Astrocyte of the cerebellum (primary cell): ENCODE measurements at regions not wholly inside any gene's neighbourhood (a gene's known extent, or its start where the extent isn't known, plus 50 kb on each side); places are given as distances from the start of the nearest gene placed in this dataset.

Source experiments
- DNase-seq: peaks from one replicate; pipeline ENCODE4 v3.0.0-alpha.2; 2011; ENCODE audit warnings: low read depth
- H3K4me3 ChIP-seq: 2 replicates; pipeline ENCODE4 v1.5.1; 2011; ENCODE audit warnings: mild to moderate bottlenecking, low read depth, low read length, moderate library complexity
- in situ Hi-C: cut with HindIII; loops from 2 replicates; pipeline ENCODE4 v1.10.0; 2017; ENCODE audit warnings: low sequenced_read_pairs
- TF ChIP-seq, protein P1 (sequence below): IDR thresholded peaks from 2 replicates; pipeline ENCODE4 v1.5.1; 2012; ENCODE audit warnings: low read length, low read depth, moderate library complexity, mild to moderate bottlenecking; ENCODE audit errors: missing control alignments

DNA sequence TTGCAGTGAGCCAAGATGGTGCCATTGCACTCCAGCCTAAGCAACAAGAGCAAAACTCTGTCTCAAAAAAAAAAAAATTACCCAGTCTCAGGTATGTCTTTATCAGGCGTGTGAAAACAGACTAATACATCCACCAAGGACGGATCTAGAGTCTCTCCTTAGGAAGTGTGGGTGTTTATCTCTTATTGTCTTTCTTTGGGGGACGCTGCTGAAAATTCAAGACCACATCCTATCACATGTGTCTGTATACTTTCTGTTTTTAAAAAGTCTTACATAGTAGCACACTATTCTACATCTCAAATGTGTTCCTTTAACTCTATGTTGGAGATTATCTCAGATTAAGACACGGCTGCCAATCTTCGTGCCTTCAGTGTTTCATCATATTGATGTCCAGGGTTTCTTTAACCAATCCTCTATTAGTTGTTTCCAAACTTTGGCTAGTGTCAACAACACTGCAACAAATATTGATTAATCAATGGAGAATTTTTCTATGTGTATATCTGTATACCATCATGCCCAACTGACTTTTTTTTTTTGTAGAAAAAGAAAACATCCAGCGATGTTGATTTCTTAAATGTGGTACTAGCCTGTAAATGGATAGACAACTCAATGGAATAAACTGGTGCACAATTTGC, 92.3 kb upstream of the KDM7A start:
- H3K4me3 ChIP-seq, result no peak overlapping the region
- DNase-seq, result no peak
- TF ChIP-seq, protein P1, sequence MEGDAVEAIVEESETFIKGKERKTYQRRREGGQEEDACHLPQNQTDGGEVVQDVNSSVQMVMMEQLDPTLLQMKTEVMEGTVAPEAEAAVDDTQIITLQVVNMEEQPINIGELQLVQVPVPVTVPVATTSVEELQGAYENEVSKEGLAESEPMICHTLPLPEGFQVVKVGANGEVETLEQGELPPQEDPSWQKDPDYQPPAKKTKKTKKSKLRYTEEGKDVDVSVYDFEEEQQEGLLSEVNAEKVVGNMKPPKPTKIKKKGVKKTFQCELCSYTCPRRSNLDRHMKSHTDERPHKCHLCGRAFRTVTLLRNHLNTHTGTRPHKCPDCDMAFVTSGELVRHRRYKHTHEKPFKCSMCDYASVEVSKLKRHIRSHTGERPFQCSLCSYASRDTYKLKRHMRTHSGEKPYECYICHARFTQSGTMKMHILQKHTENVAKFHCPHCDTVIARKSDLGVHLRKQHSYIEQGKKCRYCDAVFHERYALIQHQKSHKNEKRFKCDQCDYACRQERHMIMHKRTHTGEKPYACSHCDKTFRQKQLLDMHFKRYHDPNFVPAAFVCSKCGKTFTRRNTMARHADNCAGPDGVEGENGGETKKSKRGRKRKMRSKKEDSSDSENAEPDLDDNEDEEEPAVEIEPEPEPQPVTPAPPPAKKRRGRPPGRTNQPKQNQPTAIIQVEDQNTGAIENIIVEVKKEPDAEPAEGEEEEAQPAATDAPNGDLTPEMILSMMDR, result no peak
- in situ Hi-C loops, result no loop called here

DNA sequence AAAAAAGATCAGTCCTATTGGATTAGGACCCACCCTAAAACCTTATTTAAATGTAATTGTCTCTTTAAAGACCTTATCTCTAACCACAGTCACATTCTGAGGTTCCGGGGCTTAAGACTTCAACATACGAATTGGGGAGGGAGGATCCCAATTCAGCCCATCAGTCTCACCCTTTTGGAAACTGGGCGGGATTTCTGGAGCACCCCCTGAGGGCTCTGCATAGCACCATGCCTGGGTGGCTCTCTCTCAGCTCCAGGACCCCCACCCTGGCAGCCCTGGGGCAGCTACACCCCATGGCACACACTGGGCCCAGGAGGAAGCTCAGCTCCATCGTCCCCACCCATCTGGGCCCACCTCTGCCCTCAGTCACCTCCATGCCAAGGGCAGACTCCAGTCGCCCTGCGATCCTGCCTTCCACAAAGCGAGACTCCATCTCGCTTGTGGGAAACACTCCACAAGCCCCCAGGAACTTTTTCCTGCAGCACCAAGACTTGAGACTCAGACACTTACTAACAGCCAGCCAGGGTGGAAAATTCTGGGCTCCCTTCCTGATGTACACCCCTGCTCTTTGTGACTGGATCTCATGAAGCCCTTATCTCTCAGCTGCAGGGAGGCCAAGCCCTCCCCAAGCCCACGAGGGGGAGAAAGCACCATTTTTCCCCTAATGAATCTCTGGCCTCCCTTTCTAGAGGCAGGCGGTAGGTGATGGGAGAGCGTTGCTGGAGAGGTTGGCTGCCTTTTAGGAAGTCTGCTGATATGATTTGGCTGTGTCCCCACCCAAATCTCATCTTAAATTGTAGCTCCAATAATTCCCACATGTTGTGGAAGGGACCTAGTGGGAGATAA, 90.8 kb upstream of the KDM7A start:
- no peak overlapping the region for H3K4me3 ChIP-seq
- TF ChIP-seq, protein P1, result no peak
- in situ Hi-C loops, result no loop called here
- DNase-seq, result no peak

DNA sequence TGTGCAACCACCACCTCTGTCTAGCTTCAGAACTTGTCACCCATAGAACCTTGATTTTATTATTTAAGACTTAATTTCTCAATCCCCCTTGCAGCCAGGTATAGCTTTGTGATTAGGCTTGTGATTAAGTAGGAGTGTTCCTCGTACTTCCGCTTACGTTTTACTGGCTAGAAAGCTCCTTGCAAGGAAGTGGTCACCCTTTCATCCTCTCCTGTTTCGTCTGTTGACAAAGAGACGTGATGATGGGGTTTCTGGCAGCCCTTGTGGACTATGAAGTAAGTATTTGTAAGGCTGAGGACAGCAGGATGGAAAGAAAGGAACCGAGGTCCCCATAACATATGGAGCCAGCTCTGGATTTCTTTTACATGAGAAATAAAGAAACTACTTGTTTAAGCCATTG, 86.5 kb upstream of the KDM7A start:
- no peak for DNase-seq
- no peak overlapping the region for H3K4me3 ChIP-seq
- TF ChIP-seq, protein P1, result no peak
- in situ Hi-C loops, result no loop called here

DNA sequence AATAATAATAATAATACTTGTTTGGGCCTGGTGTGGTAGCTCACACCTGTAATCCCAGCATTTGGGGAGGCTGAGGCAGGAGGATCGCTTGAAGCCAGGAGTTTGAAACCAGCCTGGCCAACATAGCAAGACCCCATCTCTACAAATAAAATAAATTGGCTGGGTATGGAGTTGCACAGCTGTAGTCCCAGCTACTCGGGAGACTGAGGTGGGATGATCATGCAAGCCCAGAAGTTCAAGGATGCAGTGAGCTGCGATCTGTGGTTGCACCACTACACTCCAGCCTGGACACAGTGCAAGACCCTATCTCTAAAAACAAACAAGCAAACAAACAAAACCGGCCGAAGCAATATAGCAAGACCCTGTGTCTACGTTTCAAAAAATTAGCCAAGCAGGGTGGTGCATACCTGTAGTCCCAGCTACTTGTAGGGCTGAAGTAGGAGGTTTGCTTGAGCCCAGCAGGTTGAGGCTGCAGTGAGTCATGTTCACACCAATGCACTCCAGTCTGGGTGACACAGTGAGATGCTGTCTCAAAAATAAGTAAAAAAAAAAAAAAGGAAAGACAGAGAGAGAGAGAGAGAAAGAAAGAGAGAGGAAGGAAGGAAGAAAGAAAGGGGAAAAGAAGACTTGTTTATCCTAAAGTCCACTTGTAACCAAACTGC, 85.6 kb upstream of the KDM7A start:
- TF ChIP-seq, protein P1, result no peak
- no peak overlapping the region for H3K4me3 ChIP-seq
- in situ Hi-C loops, result no loop called here
- no peak for DNase-seq

DNA sequence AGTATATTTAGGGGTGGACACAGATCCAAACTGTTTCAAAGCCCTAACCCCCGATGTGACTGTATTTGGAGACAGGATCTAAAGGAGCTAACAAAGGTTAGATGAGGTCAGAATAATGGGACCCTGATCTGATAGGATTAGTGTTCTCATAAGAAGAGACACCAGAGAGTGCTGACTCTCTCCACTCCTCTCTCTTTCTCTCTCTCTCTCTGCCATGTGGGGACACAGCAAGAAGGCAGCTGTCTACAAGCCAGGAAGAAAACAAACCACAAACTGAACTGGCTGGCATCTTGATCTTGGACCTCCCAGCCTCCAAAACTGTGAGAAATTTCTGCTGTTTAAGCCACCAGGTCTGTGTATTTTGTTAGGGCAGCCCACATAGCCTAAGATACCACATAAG, 84.7 kb upstream of the KDM7A start:
- H3K4me3 ChIP-seq, result no peak overlapping the region
- DNase-seq, result no peak
- TF ChIP-seq, protein P1, result no peak
- in situ Hi-C loops, result no loop called here

DNA sequence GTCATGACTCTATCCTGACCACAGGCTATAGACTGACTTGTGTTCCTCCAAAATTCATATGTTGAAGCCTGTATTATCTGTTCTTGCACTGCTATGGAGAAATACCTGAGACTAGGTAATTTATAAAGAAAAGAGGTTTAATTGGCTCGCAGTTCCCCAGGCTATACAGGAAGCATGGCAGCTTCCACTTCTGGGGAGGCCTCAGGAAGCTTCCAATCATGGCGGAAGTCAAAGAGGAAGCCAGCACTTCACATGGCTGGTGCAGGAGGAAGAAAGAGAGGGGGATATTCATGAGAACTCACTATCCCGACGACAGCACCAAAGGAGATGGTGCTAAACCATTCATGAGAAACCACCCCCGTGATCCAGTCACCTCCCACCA, 84.3 kb upstream of the KDM7A start:
- in situ Hi-C loops, result no loop called here
- no peak for DNase-seq
- H3K4me3 ChIP-seq, result no peak overlapping the region
- TF ChIP-seq, protein P1, result no peak
